Karpas-422 (cell line): ENCODE measurements at regions not wholly inside any gene's neighbourhood (a gene's known extent, or its start where the extent isn't known, plus 50 kb on each side); places are given as distances from the start of the nearest gene placed in this dataset.
A peak's percentile ranks its signal among the peaks of the same experiment; 100 is the strongest.
"Not testable (repeated sequence)": the region's sequence is repeated elsewhere in the genome, so short reads cannot be mapped to it uniquely, and the experiment has no call there.

ENCODE experiments used
- DNase-seq: peaks from one replicate; pipeline ENCODE4 v3.0.0-alpha.2; 2015
- H2AFZ ChIP-seq: fragments of 200-600 bp; sonication (generic); 2 replicates; pipeline ENCODE4 v1.6.1; 2014; ENCODE audit warnings: antibody characterized with exemption, low read length, mixed read lengths
- H3K27ac ChIP-seq: fragments of 200-600 bp; sonication (generic); 2 replicates; pipeline ENCODE4 v1.5.1; 2014; ENCODE audit warnings: mild to moderate bottlenecking, low read length, moderate library complexity
- H3K27me3 ChIP-seq: fragments of 200-600 bp; sonication (generic); 2 replicates; pipeline ENCODE4 v1.6.1; 2014; ENCODE audit warnings: low read length, mixed read lengths
- H3K36me3 ChIP-seq: fragments of 200-600 bp; sonication (generic); 2 replicates; pipeline ENCODE4 v1.6.1; 2014; ENCODE audit warnings: low read length, mixed read lengths; ENCODE audit not compliant: insufficient read depth
- H3K4me1 ChIP-seq: fragments of 200-600 bp; sonication (generic); 2 replicates; pipeline ENCODE4 v1.6.1; 2014; ENCODE audit warnings: mild to moderate bottlenecking, low read length, mixed read lengths
- H3K4me2 ChIP-seq: fragments of 200-600 bp; sonication (generic); 2 replicates; pipeline ENCODE4 v1.6.1; 2014; ENCODE audit warnings: low read length, low read depth, mild to moderate bottlenecking; ENCODE audit not compliant: poor library complexity, severe bottlenecking
- H3K4me3 ChIP-seq: fragments of 200-600 bp; sonication (generic); 2 replicates; pipeline ENCODE4 v1.5.1; 2014; ENCODE audit warnings: mild to moderate bottlenecking, antibody characterized with exemption, low read length, mixed read lengths
- H3K79me2 ChIP-seq: fragments of 200-600 bp; sonication (generic); 2 replicates; pipeline ENCODE4 v1.6.1; 2014; ENCODE audit warnings: mild to moderate bottlenecking, low read length, mixed read lengths
- H3K9ac ChIP-seq: fragments of 200-600 bp; sonication (generic); 2 replicates; pipeline ENCODE4 v1.6.0; 2014; ENCODE audit warnings: low read length
- H3K9me2 ChIP-seq: fragments of 200-600 bp; sonication (generic), shearing (Covaris generic); replicated peaks from 2 replicates; pipeline ENCODE4 v1.6.0; 2014; ENCODE audit warnings: mild to moderate bottlenecking, low read length, moderate library complexity; ENCODE audit not compliant: insufficient read depth
- H3K9me3 ChIP-seq: fragments of 300-700, 200-600 bp; sonication (generic); 2 replicates; pipeline ENCODE4 v1.6.1; 2014; ENCODE audit warnings: low read length, mixed read lengths
- H4K20me1 ChIP-seq: fragments of 200-600 bp; sonication (generic); 2 replicates; pipeline ENCODE4 v1.6.1; 2014; ENCODE audit warnings: mild to moderate bottlenecking, antibody characterized with exemption, low read length, low read depth; ENCODE audit not compliant: insufficient read depth

GRCh38 chr22:22955866-22956535 is 68.4 kb downstream of the IGLL5 start:
- H3K4me3 ChIP-seq: no peak overlapping the region
- H3K9me3 ChIP-seq: no peaks in the 10 kb centered on the region
- H3K4me1 ChIP-seq: peaks cover 60% of the 10 kb centered on the region
- H3K36me3 ChIP-seq: no peaks in the 10 kb centered on the region
- H3K27ac ChIP-seq: no peak overlapping the region
- H3K9ac ChIP-seq: no peak overlapping the region
- H3K79me2 ChIP-seq: no peaks in the 10 kb centered on the region
- peaks cover 7% of the 10 kb centered on the region; the same call in 1 of the 2 replicates for H4K20me1 ChIP-seq
- no peak overlapping the region for H2AFZ ChIP-seq
- no peak overlapping the region for H3K4me2 ChIP-seq
- DNase-seq: peak; percentile 91
- H3K27me3 ChIP-seq: no peaks in the 10 kb centered on the region
- H3K9me2 ChIP-seq: no peaks in the 10 kb centered on the region

GRCh38 chr22:22957090-22957489 is 69.5 kb downstream of the IGLL5 start:
- H3K9ac ChIP-seq: no peak overlapping the region
- H3K4me2 ChIP-seq: peak overlapping the region; percentile 11
- no peak for DNase-seq
- H3K9me2 ChIP-seq: no peaks in the 10 kb centered on the region
- no peaks in the 10 kb centered on the region for H3K27me3 ChIP-seq
- H3K4me3 ChIP-seq: no peak overlapping the region
- H3K27ac ChIP-seq: no peak overlapping the region
- peaks cover 56% of the 10 kb centered on the region for H3K4me1 ChIP-seq
- no peaks in the 10 kb centered on the region; the same call in 1 of the 2 replicates for H4K20me1 ChIP-seq
- H2AFZ ChIP-seq: no peak overlapping the region
- H3K36me3 ChIP-seq: no peaks in the 10 kb centered on the region
- no peaks in the 10 kb centered on the region for H3K79me2 ChIP-seq
- H3K9me3 ChIP-seq: peaks cover 11% of the 10 kb centered on the region

DNA sequence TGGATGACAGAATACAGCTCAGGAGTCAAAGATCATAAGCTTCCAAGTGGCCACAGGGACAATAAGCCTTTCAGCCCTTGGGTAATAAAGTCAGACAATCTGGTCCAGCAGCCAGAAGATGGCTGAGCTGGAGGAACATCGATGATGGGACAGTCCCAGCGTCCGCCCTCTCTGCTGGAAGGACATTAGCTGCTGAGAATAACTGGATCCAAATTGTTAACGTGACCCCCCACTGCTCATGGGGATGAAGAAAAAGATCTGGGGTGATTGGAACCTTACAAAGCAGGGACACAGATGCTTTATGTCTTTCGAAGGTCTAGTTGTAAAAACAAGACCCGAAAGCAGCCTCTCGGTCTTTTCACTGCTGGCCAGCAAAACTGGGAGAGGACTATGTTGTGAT is 71.0 kb downstream of the IGLL5 start:
- no peak for DNase-seq
- H3K79me2 ChIP-seq: no peaks in the 10 kb centered on the region

DNA sequence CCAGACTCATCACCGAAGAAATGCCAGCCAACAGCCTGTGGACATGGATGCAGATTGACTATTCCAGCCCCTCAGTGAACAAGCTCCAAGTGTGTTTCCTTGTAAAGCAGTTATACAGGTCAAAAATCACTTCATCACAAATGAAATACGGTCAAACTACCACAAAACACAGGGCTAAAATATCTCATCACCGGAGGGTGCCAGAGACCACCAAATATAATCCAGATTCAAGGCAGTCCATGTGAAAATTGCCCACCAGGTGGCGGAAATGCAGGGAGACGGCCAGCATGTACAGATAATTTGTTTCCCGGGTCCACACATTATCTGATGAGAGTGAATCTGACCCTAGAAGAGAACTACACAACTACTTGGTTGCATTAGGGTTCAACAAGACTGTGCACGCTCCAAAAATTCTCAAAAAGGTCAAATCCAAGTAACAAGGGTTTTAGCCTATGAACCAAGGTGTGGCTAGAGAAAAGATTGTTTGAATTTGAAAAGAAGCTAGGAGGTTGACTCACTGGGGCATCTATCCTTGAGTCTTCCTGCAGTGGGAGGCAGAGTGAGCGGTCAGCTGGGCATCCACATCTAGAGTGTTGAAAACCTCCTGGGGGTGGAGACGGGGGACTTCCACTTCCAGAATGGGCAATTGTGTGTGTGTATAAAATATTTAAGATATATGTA is 71.7 kb downstream of the IGLL5 start:
- Histone ChIP-seq H3K9me3 (peaks cover 12% of the 10 kb centered on the region), H4K20me1 (no peaks in the 10 kb centered on the region; the same call in 1 of the 2 replicates), H3K9ac (no peak overlapping the region), H3K79me2 (no peaks in the 10 kb centered on the region), H3K4me1 (peaks cover 48% of the 10 kb centered on the region), H3K4me2 (peak overlapping the region; percentile 20), H3K27me3 (no peaks in the 10 kb centered on the region), H3K4me3 (no peak overlapping the region), H3K9me2 (no peaks in the 10 kb centered on the region), H3K27ac (peak overlapping the region; percentile 16; the same call in 1 of the 2 replicates), H3K36me3 (no peaks in the 10 kb centered on the region), H2AFZ (peak overlapping the region; percentile 21; the same call in 1 of the 2 replicates)
- DNase-seq: peak; percentile 95

More for the DNA sequence above, 71.0 kb downstream of the IGLL5 start:
- no peak overlapping the region for H3K27ac ChIP-seq
- no peaks in the 10 kb centered on the region; the same call in 1 of the 2 replicates for H4K20me1 ChIP-seq
- no peaks in the 10 kb centered on the region for H3K9me2 ChIP-seq
- no peaks in the 10 kb centered on the region for H3K36me3 ChIP-seq
- no peak overlapping the region for H3K9ac ChIP-seq
- H3K4me1 ChIP-seq: peaks cover 54% of the 10 kb centered on the region
- no peak overlapping the region for H2AFZ ChIP-seq
- H3K4me3 ChIP-seq: no peak overlapping the region
- H3K9me3 ChIP-seq: peaks cover 12% of the 10 kb centered on the region
- no peaks in the 10 kb centered on the region for H3K27me3 ChIP-seq
- H3K4me2 ChIP-seq: no peak overlapping the region

- Histone ChIP-seq H3K36me3 (no peaks in the 10 kb centered on the region), H4K20me1 (no peaks in the 10 kb centered on the region; the same call in 1 of the 2 replicates), H3K4me2 (peak overlapping the region; percentile 20), H3K4me3 (no peak overlapping the region), H3K4me1 (peaks cover 39% of the 10 kb centered on the region), H3K79me2 (no peaks in the 10 kb centered on the region), H2AFZ (no peak overlapping the region), H3K9me3 (peaks cover 12% of the 10 kb centered on the region), H3K9ac (no peak overlapping the region), H3K9me2 (no peaks in the 10 kb centered on the region), H3K27ac (peak overlapping the region; percentile 16; the same call in 1 of the 2 replicates), H3K27me3 (no peaks in the 10 kb centered on the region)
- no peak for DNase-seq
These were observed 72.7 kb downstream of the IGLL5 start for GRCh38 chr22:22960307-22960706.

DNA sequence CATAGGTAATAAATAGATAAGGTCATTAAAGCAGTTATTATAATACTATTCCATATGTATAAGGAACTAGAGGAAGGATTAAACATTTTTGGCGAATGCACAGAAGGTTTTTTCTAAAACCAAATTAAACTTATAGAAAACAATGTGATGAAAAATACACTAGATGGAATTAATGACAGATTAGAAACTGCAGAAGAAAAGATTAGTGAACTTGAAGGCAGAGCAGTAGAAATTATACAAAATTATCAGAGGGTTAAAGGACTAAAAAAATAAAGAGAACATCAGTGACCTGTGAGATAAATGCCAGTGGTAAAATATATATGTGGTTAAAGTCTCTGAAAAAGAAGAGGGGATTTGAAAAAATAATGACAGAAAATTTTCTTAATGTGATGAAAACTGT is 74.0 kb downstream of the IGLL5 start:
- no peaks in the 10 kb centered on the region for H3K79me2 ChIP-seq
- no peak for DNase-seq
- H2AFZ ChIP-seq: no peak overlapping the region
- no peaks in the 10 kb centered on the region for H3K9me2 ChIP-seq
- H3K9ac ChIP-seq: no peak overlapping the region
- no peaks in the 10 kb centered on the region; the same call in 1 of the 2 replicates for H4K20me1 ChIP-seq
- peaks cover 33% of the 10 kb centered on the region for H3K4me1 ChIP-seq
- no peaks in the 10 kb centered on the region for H3K36me3 ChIP-seq
- no peaks in the 10 kb centered on the region for H3K27me3 ChIP-seq
- H3K27ac ChIP-seq: no peak overlapping the region
- H3K4me3 ChIP-seq: no peak overlapping the region
- peaks cover 12% of the 10 kb centered on the region for H3K9me3 ChIP-seq
- H3K4me2 ChIP-seq: no peak overlapping the region

DNA sequence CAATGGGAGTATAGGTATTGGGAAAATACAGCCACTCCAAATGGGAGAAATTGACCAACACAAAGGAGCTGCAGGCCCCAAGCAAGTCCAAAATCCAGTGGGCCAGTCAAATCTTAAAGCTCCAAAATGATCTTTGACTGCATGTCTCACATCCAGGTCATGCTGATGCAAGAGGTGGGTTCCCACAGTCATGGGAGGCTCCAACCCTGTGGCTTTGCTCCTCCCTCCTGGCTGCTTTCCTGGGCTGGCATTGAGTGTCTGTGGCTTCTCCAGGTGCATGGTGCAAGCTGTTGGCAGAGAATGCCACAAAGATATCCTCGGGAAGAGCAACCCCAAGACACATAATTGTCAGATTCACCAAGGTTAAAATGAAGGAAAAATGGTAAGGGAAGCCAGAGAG is 80.8 kb downstream of the IGLL5 start:
- Histone ChIP-seq H4K20me1 (no peaks in the 10 kb centered on the region), H3K9me3 (no peaks in the 10 kb centered on the region), H3K36me3 (peaks cover 8% of the 10 kb centered on the region; the same call in 1 of the 2 replicates), H3K27ac (no peak overlapping the region), H2AFZ (no peak overlapping the region), H3K9ac (no peak overlapping the region), H3K4me3 (no peak overlapping the region), H3K4me2 (no peak overlapping the region), H3K27me3 (no peaks in the 10 kb centered on the region), H3K4me1 (peaks cover 12% of the 10 kb centered on the region), H3K79me2 (no peaks in the 10 kb centered on the region), H3K9me2 (no peaks in the 10 kb centered on the region)
- no peak for DNase-seq

GRCh38 chr22:22972605-22973004 is 85.0 kb downstream of the IGLL5 start:
- H3K79me2 ChIP-seq, H3K4me3 ChIP-seq, H3K36me3 ChIP-seq, H3K9ac ChIP-seq, H3K9me2 ChIP-seq, H3K9me3 ChIP-seq, DNase-seq, H4K20me1 ChIP-seq, H3K4me2 ChIP-seq, H2AFZ ChIP-seq, H3K27ac ChIP-seq, H3K27me3 ChIP-seq: not testable (repeated sequence)
- peaks cover 20% of the 10 kb centered on the region for H3K4me1 ChIP-seq
